IMR-90 (cell line): ENCODE measurements at regions not wholly inside any gene's neighbourhood (a gene's known extent, or its start where the extent isn't known, plus 50 kb on each side); places are given as distances from the start of the nearest gene placed in this dataset.

ENCODE experiments used
- ATAC-seq: fragments of 200-7000 bp; cut with Tn5 transposase; 2 replicates; pipeline ENCODE4 v1.9.1; 2020; ENCODE audit warnings: low read depth, mild to moderate bottlenecking, moderate library complexity
- BruUV-seq: library from RNA; stranded (reverse); fragments of 400-500 nt; replicated peaks from 2 replicates; lab custom pipeline; 2021; lab: Mats Ljungman, UMichigan
- CTCF ChIA-PET: fragments of 300-600 bp; formaldehyde crosslinking; extraction: SDS; loops from one replicate; lab custom pipeline; 2021; ENCODE audit warnings: antibody characterized with exemption; lab: Yijun Ruan, JAX
- POLR2A ChIA-PET: fragments of 300-600 bp; sonication (Branson Sonifier 250); formaldehyde crosslinking; loops from one replicate; lab custom pipeline; 2022; ENCODE audit warnings: antibody characterized with exemption; ENCODE audit not compliant: unreplicated experiment; lab: Charles Lee
- DNase-seq: peaks from one replicate; pipeline ENCODE4 v3.0.0; 2013
- H2AFZ ChIP-seq: replicated peaks from 2 replicates; pipeline ENCODE3; 2013; ENCODE audit warnings: low read length, mild to moderate bottlenecking; ENCODE audit not compliant: poor library complexity
- H2AK5ac ChIP-seq: 2 replicates; pipeline ENCODE4 v1.6.1; 2013; ENCODE audit warnings: low read depth, low read length, inconsistent platforms
- H2AK9ac ChIP-seq: replicated peaks from 2 replicates; pipeline ENCODE3; 2013; ENCODE audit warnings: mild to moderate bottlenecking, low read depth, low read length, moderate library complexity; ENCODE audit not compliant: poor library complexity
- H2BK120ac ChIP-seq: 2 replicates; pipeline ENCODE4 v1.6.1; 2013; ENCODE audit warnings: low read depth, low read length, inconsistent platforms
- H2BK15ac ChIP-seq: 3 replicates; pipeline ENCODE4 v1.6.1; 2013; ENCODE audit warnings: low read depth, low read length, inconsistent platforms
- H2BK20ac ChIP-seq: 2 replicates; pipeline ENCODE4 v1.6.1; 2013; ENCODE audit warnings: low read depth, mild to moderate bottlenecking, inconsistent platforms, low read length, moderate library complexity
- H2BK5ac ChIP-seq: 2 replicates; pipeline ENCODE4 v1.6.1; 2013; ENCODE audit warnings: mild to moderate bottlenecking, low read depth, low read length, inconsistent platforms; ENCODE audit not compliant: poor library complexity, severe bottlenecking
- H3K14ac ChIP-seq: replicated peaks from 2 replicates; pipeline ENCODE4 v1.6.1; 2013; ENCODE audit warnings: low read depth, low read length, inconsistent platforms
- H3K18ac ChIP-seq: 2 replicates; pipeline ENCODE4 v1.6.1; 2013; ENCODE audit warnings: low read depth, low read length, control low read depth
- H3K23ac ChIP-seq: 2 replicates; pipeline ENCODE4 v1.6.1; 2013; ENCODE audit warnings: low read depth, low read length, inconsistent platforms
- H3K27ac ChIP-seq: 2 replicates; pipeline ENCODE4 v1.5.1; 2013; ENCODE audit warnings: mild to moderate bottlenecking, control low read depth, low read length; ENCODE audit not compliant: insufficient read depth
- H3K27me3 ChIP-seq: 2 replicates; pipeline ENCODE4 v1.6.1; 2013; ENCODE audit warnings: low read length; ENCODE audit not compliant: control insufficient read depth, insufficient read depth
- H3K36me3 ChIP-seq: 2 replicates; pipeline ENCODE4 v1.6.1; 2013; ENCODE audit warnings: low read length, mixed read lengths; ENCODE audit not compliant: control insufficient read depth, insufficient read depth
- H3K4ac ChIP-seq: 2 replicates; pipeline ENCODE4 v1.6.1; 2013; ENCODE audit warnings: low read depth, low read length, inconsistent platforms
- H3K4me1 ChIP-seq: 2 replicates; pipeline ENCODE4 v1.6.1; 2013; ENCODE audit warnings: low read length, mixed read lengths; ENCODE audit not compliant: control insufficient read depth, insufficient read depth
- H3K4me2 ChIP-seq: 2 replicates; pipeline ENCODE4 v1.6.1; 2013; ENCODE audit warnings: low read depth, mild to moderate bottlenecking, control low read depth, low read length, moderate library complexity
- H3K4me3 ChIP-seq: 2 replicates; pipeline ENCODE4 v1.5.1; 2013; ENCODE audit warnings: low read depth, mild to moderate bottlenecking, control low read depth, low read length, moderate library complexity; ENCODE audit not compliant: insufficient read depth
- H3K56ac ChIP-seq: 2 replicates; pipeline ENCODE4 v1.6.1; 2013; ENCODE audit warnings: low read length, inconsistent platforms; ENCODE audit not compliant: insufficient read depth; ENCODE audit errors: extremely low read depth
- H3K79me1 ChIP-seq, 2 experiments: 2 replicates each; pipeline ENCODE4 v1.6.1; 2013; ENCODE audit warnings: low read length in 2 of 2, inconsistent platforms in 1 of 2, low read depth in 1 of 2
- H3K9ac ChIP-seq: 2 replicates; pipeline ENCODE4 v1.6.1; 2013; ENCODE audit warnings: low read depth, low read length, control low read depth
- H3K9me1 ChIP-seq: 2 replicates; pipeline ENCODE4 v1.6.1; 2013; ENCODE audit warnings: low read length, inconsistent platforms; ENCODE audit not compliant: insufficient read depth
- H3K9me3 ChIP-seq: 2 replicates; pipeline ENCODE4 v1.6.1; 2013; ENCODE audit warnings: low read length; ENCODE audit not compliant: control insufficient read depth, insufficient read depth
- H4K20me1 ChIP-seq: 2 replicates; pipeline ENCODE4 v1.6.1; 2013; ENCODE audit warnings: low read length, inconsistent platforms; ENCODE audit not compliant: insufficient read depth
- H4K5ac ChIP-seq: 2 replicates; pipeline ENCODE4 v1.6.1; 2013; ENCODE audit warnings: mild to moderate bottlenecking, low read depth, low read length, control low read depth
- H4K8ac ChIP-seq, 2 experiments: 2 replicates each; pipeline ENCODE4 v1.6.1; 2013; ENCODE audit warnings: low read depth in 2 of 2, low read length in 2 of 2, control low read depth in 1 of 2, inconsistent platforms in 1 of 2
- H4K91ac ChIP-seq: 2 replicates; pipeline ENCODE4 v1.6.1; 2013; ENCODE audit warnings: low read depth, low read length, inconsistent platforms; ENCODE audit not compliant: insufficient read depth
- BHLHE40 ChIP-seq: fragments of 150-350 bp; IDR thresholded peaks from 2 replicates; pipeline ENCODE4 v1.6.1; 2016; ENCODE audit warnings: mild to moderate bottlenecking, low read depth, low read length
- CHD1 ChIP-seq: IDR thresholded peaks from 2 replicates; pipeline ENCODE4 v1.6.1; 2012; ENCODE audit warnings: low read depth, low read length, improper control_type of control experiment
- MAFK ChIP-seq: IDR thresholded peaks from 2 replicates; pipeline ENCODE4 v1.6.1; 2012; ENCODE audit warnings: low read depth, low read length, improper control_type of control experiment
- MXI1 ChIP-seq: IDR thresholded peaks from 2 replicates; pipeline ENCODE4 v1.6.1; 2012; ENCODE audit warnings: low read depth, mild to moderate bottlenecking, low read length, moderate library complexity, borderline replicate concordance
- NFE2L2 ChIP-seq: fragments of 150-350 bp; IDR thresholded peaks from 2 replicates; pipeline ENCODE4 v1.6.1; 2016; ENCODE audit warnings: low read depth, mild to moderate bottlenecking, low read length
- POLR2A ChIP-seq: IDR thresholded peaks from 2 replicates; pipeline ENCODE4 v1.6.1; 2012; ENCODE audit warnings: mild to moderate bottlenecking, low read depth, low read length
- RAD21 ChIP-seq: IDR thresholded peaks from 2 replicates; pipeline ENCODE4 v1.6.1; 2012; ENCODE audit warnings: low read length, improper control_type of control experiment
- RCOR1 ChIP-seq: IDR thresholded peaks from 2 replicates; pipeline ENCODE4 v1.6.1; 2012; ENCODE audit warnings: mild to moderate bottlenecking, low read length, improper control_type of control experiment; ENCODE audit not compliant: insufficient replicate concordance
- RFX5 ChIP-seq: IDR thresholded peaks from 2 replicates; pipeline ENCODE4 v1.8.0; 2012; ENCODE audit warnings: low read depth, mild to moderate bottlenecking, low read length, moderate library complexity
- SMC3 ChIP-seq: fragments of 150-350 bp; IDR thresholded peaks from 2 replicates; pipeline ENCODE4 v1.6.1; 2016; ENCODE audit warnings: low read depth, mild to moderate bottlenecking, antibody characterized with exemption, low read length, moderate library complexity
- WGBS, 2 experiments: methylation state at CpG; one replicate each; pipeline versions ENCODE4 v1.1.5 to v1.1.7; 2013; ENCODE audit warnings: missing lambda C conversion rate in 2 of 2; ENCODE audit not compliant: insufficient read length in 1 of 2; ENCODE audit errors: extremely low coverage in 2 of 2; 5-methylcytosine and 5-hydroxymethylcytosine counted together
- dilution Hi-C: fragments of 300-500 bp; cut with HindIII; formaldehyde crosslinking; loops from one replicate; pipeline ENCODE4 v1.14.3; 2018; ENCODE audit warnings: low sequenced_read_pairs; ENCODE audit not compliant: unreplicated experiment
- in situ Hi-C: fragments of 300-500 bp; cut with MboI; formaldehyde crosslinking; loops from 3 replicates; pipeline ENCODE4 v1.14.3; 2019; ENCODE audit warnings: low sequenced_read_pairs, inconsistent platforms, mixed read lengths
- intact Hi-C: fragments of 100-400 bp; cut with micrococcal nuclease; formaldehyde crosslinking; loops from 2 replicates; pipeline ENCODE4 v1.10.0; 2022
- TF ChIP-seq, protein P1 (sequence below): conservative IDR thresholded peaks from 2 replicates; pipeline ENCODE4 v1.5.1; 2012; ENCODE audit warnings: mild to moderate bottlenecking, low read depth, low read length, improper control_type of control experiment
- TF ChIP-seq, protein P2 (sequence below): fragments of 150-350 bp; IDR thresholded peaks from 2 replicates; pipeline ENCODE4 v1.6.1; 2016; ENCODE audit warnings: low read depth, mild to moderate bottlenecking, low read length, moderate library complexity, borderline replicate concordance

DNA sequence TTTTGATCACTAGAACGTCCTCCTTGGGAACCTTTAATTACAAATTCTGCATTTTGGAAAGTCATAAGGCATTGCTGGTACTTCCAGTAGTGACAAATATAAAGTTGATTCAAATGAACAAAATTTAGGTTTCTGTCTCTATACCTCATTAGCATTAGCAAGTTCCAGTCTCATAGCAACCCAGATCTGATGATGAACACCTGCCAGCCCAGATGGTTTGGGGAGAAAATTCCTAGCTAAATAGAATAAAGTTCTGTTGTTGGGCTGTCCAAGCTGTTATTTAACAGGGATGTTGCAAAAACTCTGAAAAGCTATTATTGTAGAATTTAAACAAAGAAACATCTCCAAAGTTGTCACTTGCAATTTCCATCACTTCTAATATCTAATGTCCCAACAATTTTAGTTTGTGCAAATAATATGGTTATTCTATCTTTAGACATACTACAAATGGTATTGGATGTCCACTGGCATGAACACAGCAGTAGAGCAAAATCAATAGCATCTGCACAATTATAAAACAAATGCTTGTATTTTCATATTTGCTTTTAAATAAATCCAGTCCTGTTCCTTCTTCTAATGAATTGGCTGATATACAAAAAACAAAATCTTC, 299.4 kb downstream of the SLC16A7 start:
- in situ Hi-C loops, result no loop called here
- Histone ChIP-seq H4K5ac (no peak overlapping the region), H3K4ac (no peak overlapping the region), H2BK5ac (no peak overlapping the region), H2BK20ac (no peak overlapping the region), H3K14ac (no peak overlapping the region), H3K23ac (no peak overlapping the region), H2AK5ac (no peak overlapping the region), H3K9me1 (no peaks in the 10 kb centered on the region), H3K56ac (no peak overlapping the region), H3K27me3 (no peaks in the 10 kb centered on the region), H3K9ac (no peak overlapping the region), H2BK120ac (no peak overlapping the region), H3K79me1 (no peaks in the 10 kb centered on the region), H2AK9ac (no peak overlapping the region), H3K9me3 (no peaks in the 10 kb centered on the region), H3K18ac (no peak overlapping the region), H3K27ac (no peak overlapping the region), H3K36me3 (no peaks in the 10 kb centered on the region), H3K4me1 (no peaks in the 10 kb centered on the region), H3K4me3 (no peak overlapping the region), H4K8ac (no peak overlapping the region), H3K4me2 (no peak overlapping the region), H4K20me1 (no peaks in the 10 kb centered on the region), H4K91ac (no peak overlapping the region), H2AFZ (no peak overlapping the region), H2BK15ac (no peak overlapping the region)
- no TSS peak for BruUV-seq
- intact Hi-C loops, result no loop called here
- no peak for ATAC-seq
- TF ChIP-seq CHD1 (no peak), RFX5 (no peak), NFE2L2 (no peak), MAFK (no peak), BHLHE40 (no peak), RCOR1 (no peak), RAD21 (no peak), POLR2A (no peak), MXI1 (no peak), SMC3 (no peak)
- TF ChIP-seq, protein P1, sequence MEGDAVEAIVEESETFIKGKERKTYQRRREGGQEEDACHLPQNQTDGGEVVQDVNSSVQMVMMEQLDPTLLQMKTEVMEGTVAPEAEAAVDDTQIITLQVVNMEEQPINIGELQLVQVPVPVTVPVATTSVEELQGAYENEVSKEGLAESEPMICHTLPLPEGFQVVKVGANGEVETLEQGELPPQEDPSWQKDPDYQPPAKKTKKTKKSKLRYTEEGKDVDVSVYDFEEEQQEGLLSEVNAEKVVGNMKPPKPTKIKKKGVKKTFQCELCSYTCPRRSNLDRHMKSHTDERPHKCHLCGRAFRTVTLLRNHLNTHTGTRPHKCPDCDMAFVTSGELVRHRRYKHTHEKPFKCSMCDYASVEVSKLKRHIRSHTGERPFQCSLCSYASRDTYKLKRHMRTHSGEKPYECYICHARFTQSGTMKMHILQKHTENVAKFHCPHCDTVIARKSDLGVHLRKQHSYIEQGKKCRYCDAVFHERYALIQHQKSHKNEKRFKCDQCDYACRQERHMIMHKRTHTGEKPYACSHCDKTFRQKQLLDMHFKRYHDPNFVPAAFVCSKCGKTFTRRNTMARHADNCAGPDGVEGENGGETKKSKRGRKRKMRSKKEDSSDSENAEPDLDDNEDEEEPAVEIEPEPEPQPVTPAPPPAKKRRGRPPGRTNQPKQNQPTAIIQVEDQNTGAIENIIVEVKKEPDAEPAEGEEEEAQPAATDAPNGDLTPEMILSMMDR, result no peak
- TF ChIP-seq, protein P2, sequence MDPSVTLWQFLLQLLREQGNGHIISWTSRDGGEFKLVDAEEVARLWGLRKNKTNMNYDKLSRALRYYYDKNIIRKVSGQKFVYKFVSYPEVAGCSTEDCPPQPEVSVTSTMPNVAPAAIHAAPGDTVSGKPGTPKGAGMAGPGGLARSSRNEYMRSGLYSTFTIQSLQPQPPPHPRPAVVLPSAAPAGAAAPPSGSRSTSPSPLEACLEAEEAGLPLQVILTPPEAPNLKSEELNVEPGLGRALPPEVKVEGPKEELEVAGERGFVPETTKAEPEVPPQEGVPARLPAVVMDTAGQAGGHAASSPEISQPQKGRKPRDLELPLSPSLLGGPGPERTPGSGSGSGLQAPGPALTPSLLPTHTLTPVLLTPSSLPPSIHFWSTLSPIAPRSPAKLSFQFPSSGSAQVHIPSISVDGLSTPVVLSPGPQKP, result no peak
- DNase-seq, result no peak
- ChIA-PET CTCF (no interaction called here), POLR2A (no interaction called here)
- dilution Hi-C loops, result no loop called here
- no CpG with 5 or more reads among the region's 1 CpG for WGBS, 2 experiments
